GM21390 (cell line): ENCODE measurements at regions not wholly inside any gene's neighbourhood (a gene's known extent, or its start where the extent isn't known, plus 50 kb on each side); places are given as distances from the start of the nearest gene placed in this dataset.
A peak's percentile ranks its signal among the peaks of the same experiment; 100 is the strongest.
"Not testable (repeated sequence)": the region's sequence is repeated elsewhere in the genome, so short reads cannot be mapped to it uniquely, and the experiment has no call there.

ENCODE experiments used
- ATAC-seq: cut with Tn5 transposase; IDR thresholded peaks from one replicate; pipeline ENCODE4 v1.9.1; 2021; ENCODE audit not compliant: unreplicated experiment

DNA sequence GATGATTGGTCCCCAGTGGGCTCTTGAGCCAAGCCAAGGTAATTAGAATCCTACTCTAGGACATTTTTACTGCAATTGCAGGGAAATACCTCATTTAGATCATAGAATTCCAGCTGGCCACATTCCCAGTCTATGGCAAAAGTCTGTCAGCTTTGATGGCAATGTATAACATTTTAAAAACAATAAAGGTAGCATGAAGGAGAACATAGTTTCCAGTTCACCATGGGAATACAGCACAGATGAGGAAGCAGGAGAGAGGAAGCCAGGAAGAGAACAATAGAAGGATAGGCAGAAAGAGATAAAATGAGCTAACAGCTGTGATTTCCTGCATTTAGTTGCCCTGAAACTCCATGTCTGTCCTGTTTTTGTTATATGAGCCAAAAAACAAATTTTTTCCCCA, 897.3 kb upstream of the DDX18 start:
- no peak for ATAC-seq

DNA sequence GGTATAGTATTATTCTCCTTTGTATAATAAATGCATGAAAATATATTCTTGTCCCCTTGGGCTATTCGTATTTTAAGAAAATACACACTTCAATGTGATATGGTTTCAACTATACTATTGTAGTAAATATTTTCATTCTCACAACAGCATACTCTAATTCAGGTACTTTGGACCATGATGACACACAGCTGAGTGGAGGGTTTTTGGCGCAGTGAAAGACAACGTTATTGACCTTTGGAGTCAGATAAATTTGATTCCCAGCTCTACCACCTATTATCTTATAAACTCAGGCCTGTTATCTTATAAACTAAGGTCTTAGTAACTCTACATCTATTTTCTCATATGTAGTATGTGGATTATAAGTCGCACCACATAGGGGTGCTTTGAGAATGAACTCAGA, 895.9 kb upstream of the DDX18 start:
- no peak for ATAC-seq

DNA sequence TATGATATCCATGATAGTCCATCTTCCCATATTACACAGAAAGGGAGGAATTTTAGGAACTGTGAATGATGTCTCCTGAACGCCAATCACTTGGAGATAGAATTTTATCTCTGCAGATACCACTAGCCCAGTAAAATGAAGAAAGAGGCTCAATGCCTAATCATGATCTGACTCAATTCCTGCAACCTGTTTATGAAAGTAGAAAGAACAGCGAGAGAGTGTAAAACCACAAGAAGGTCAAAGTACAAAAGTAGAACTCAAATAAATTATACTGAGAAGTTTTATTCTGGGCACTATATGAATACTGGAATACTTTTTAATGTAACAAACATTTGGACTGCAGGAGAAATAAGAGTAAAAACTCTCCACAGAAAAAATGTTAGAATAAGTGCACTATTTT, 892.1 kb upstream of the DDX18 start:
- ATAC-seq = no peak

DNA sequence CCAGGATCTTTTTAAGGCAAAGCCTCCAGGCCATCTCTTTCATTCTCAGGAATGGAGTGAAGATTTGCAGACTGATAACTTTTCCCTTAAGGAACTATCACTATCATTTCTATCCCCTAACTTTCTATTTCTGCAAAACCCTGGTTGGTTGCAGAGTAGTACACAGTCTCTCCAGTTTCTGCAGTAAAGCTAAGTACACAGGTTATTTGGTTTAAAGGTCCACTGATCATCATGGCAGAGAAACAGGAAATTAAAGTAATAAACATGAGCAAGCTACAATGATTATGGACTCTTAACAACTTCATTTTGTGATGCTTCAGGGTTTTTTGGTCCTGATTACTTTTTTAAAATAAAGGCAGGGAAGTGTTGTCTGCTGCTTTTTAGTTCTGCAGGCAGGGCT, 890.0 kb upstream of the DDX18 start:
- no peak for ATAC-seq

- no peak for ATAC-seq
Observed at GRCh38 chr2:116935097-116935814, 879.2 kb upstream of the DDX18 start.

DNA sequence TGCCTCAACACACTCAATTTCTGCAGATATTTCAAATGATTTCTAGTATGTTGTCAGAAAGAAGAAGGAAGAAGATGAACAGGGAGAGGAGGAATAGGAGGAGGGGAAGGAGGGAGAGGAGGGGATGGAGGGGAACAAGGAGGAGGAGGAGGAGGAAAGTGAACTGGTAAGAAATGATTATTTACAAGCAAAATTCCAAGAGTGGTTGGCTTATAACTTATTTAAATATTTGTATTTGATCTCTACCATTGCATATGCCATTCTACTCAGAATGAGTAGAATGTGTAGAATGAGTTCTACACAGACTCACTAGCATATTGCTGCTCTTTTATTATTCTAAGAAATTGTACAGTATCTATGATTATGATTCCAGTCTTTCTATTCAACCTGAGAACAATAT, 866.2 kb upstream of the DDX18 start:
- no peak for ATAC-seq

GRCh38 chr2:116949249-116949648, 865.2 kb upstream of the DDX18 start:
- no peak for ATAC-seq

DNA sequence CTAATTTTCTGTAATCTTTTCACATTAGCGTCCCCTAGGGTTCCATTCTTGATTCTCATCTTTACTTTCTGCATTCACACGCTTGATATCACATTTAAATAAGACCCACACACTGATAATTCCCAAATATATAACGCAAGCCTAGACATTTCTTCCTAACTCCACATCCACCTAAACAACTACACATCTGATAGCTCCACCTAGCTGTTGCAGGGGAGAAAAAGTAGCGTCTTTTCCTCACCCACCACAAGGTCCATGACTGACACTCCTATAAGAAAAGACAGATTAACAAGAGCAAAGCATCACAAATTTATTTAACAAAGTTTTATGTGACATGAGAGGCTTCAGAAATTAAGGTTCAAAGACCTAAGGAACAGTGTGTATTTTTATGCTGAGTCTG, 862.2 kb upstream of the DDX18 start:
- no peak for ATAC-seq

DNA sequence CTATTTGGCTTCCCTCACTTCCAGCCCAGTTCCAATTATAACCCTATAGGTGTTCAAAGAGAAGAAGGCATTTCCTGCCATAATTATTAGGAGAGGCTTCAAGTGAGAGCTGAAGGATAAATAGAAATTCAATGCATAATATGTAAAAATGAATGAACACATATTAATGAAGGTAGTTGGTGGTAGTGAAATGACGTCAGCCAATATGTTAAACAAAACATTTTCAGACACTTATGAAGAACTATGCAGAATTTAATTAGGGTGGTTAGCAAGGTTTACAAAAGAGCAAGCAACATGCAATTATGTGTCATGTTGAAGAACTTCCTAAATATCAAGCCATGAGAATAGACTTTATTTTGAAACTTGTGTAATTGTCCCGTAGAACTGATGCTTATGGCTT, 858.8 kb upstream of the DDX18 start:
- ATAC-seq = no peak

- no peak for ATAC-seq
Observed at GRCh38 chr2:116975608-116976007, 838.9 kb upstream of the DDX18 start.

GRCh38 chr2:116979916-116980764, 834.4 kb upstream of the DDX18 start:
- no peak for ATAC-seq

GRCh38 chr2:116987447-116987846, 827.0 kb upstream of the DDX18 start:
- ATAC-seq = no peak

- ATAC-seq = no peak
Observed at GRCh38 chr2:116988303-116988702, 826.2 kb upstream of the DDX18 start.

GRCh38 chr2:117019357-117019756, 795.1 kb upstream of the DDX18 start:
- ATAC-seq = no peak

DNA sequence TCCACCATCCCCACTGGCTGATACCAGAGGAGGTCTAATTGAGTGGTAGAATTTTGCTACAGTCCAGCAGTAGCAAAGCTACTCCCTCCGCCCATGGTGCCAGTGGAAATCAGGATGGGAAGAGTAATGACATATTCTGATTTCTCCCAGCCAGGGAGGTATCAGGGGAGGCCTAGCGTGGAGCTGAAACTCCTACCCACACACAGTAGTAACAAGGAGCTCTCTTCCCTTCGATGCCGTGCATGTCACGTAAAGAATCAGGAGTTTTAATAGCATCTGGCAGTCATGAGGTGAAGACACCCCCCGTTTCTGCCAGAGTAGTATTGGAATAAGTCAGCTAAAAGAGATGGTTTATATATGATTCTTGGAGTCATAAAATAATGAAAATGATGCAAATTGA, 786.8 kb upstream of the DDX18 start:
- no peak for ATAC-seq

- ATAC-seq = not testable (repeated sequence)
Observed at GRCh38 chr2:117028708-117029107, 785.8 kb upstream of the DDX18 start.

GRCh38 chr2:117055499-117056375, 758.8 kb upstream of the DDX18 start:
- no peak for ATAC-seq

DNA sequence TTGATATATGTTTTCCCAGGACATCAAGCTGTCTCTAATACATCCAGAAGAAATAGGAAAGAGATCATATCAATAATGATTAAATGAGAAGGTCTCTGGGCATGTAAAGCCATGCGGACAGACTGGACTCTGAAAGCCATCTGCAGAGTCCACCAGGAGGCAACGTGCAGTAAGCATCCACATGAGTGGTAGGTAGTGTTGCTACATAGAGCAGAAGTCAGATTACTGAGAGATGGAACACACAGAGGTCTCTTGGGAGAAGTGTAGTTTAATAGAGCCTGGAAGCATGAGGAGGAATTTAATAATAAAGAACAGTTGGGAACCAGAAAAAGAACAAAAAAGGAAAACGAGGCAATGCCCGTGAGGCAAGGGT, 758.1 kb upstream of the DDX18 start:
- ATAC-seq = no peak

DNA sequence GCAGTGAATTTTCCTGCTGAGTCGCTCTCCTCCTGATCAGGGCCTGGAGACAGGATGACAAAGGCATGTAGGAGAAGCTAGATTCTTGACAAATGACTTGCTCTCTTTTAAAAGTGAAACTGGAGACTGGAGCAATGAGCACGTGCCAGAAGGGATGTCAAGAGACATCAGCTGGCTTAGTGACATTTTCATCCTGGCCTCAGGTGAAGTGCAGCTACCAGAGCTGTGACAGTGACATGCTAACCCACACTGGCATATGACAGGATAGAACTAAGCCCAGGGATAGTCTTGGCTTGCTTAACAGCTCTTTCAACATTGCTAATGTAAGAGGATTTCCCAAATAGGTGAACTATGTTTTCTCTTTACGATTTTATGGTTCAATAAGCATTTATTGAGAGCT, 757.5 kb upstream of the DDX18 start:
- no peak for ATAC-seq

DNA sequence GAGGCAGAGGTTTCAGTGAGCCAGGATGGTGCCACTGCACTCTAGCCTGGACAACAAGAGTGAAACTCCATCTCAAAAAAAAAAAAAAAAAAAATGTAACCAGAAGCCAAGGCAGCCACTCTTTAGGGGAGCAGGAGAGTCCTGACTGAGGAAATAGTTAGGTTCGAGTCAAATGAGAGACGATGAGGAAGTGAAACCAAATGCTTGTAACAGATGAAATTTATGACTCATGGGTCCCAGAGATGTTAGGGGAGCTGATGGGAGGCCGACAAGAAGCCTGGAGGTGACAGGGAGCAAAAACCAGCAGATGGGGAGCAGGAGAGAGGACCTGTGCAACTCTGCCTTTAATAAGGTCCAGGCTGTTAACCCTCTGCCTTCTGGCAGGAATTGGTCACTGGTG, 756.1 kb upstream of the DDX18 start:
- peak; percentile 77 for ATAC-seq

DNA sequence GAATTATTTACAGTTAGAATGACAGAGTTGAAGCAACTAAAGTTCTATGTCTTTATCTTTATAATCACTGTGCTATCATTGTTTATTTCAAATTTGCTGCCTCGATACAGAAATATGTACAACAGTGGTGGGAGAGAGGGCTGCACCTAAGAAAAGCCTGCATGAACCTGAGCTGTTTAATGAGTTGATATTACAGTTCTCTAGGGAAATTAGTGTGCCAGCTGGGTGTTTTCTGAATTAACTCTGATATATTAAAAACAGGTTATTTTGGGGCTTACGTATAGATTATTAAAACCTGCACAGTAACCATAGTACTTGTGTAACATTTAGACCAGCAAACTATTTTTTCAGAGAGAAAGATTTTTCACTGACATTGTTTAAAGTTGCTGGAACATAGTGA, 750.5 kb upstream of the DDX18 start:
- no peak for ATAC-seq

DNA sequence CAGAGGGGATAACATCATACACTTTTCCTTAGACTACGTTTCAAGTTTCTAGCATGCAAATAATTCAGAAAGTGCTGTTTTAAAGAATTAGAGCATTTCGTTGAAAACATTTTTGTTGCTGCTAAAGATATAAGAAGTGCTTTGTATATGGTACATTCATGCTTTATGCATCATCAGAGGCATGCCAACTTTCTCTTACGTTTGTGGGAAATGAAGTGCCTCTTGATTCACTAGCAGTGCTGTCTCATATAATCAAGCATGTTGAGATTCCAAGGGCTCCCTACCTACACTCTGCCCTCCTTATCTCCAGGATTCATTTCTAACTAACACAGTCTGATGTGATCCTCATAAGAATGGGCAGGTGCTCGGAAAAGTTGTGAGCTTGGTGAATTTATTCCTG, 748.6 kb upstream of the DDX18 start:
- ATAC-seq = no peak
